Epidermal melanocyte (primary cell): ENCODE measurements at regions not wholly inside any gene's neighbourhood (a gene's known extent, or its start where the extent isn't known, plus 50 kb on each side); places are given as distances from the start of the nearest gene placed in this dataset.
A peak's percentile ranks its signal among the peaks of the same experiment; 100 is the strongest.
"Not testable (repeated sequence)": the region's sequence is repeated elsewhere in the genome, so short reads cannot be mapped to it uniquely, and the experiment has no call there.

Experiments
- DNase-seq: peaks from one replicate; pipeline ENCODE4 v3.0.0; 2011; ENCODE audit warnings: low spot score; ENCODE audit not compliant: insufficient read length

DNA sequence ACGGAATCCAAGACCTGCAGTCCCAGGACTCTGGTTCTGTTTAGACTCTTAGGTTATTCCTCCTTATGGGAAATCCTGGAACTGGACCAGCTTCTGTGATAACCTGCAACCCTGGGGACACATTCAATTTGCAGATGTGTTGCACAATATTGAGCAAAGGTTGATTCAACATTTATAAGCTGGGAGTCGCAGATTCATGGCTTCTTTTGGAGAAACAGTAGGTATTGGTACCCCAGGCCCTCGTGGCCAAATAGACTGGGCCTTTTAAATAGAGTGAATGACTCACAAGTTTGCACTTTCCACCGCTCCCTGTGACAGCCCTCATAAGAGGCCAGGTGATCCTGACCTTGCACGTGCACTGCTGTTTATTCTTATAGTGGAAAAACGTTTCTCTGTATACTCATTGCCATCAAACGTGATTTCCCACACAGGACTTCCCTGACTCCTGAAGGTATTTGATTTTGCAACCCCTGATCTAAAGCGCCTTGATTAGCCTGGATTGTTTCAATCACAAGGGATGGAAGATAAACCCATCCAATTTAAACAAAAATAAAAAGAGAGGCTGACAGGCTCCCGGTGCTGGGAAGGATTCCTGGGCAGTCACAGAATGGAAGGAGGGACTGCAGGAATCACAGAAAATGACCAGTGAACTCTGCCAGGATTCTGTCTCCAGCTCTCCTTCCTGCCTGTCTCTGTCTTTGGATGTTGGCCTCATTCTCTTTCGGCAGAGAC, 98.0 kb downstream of the VCPKMT start:
- DNase-seq = no peak

- no peak for DNase-seq
These were observed 97.5 kb downstream of the VCPKMT start for GRCh38 chr14:50018933-50019210.

GRCh38 chr14:50020184-50020583, 96.2 kb downstream of the VCPKMT start:
- DNase-seq = no peak

GRCh38 chr14:50020799-50021198, 95.6 kb downstream of the VCPKMT start:
- DNase-seq = no peak

- no peak for DNase-seq
These were observed 94.9 kb downstream of the VCPKMT start for GRCh38 chr14:50021261-50022031.

- DNase-seq = no peak
These were observed 93.7 kb downstream of the VCPKMT start for GRCh38 chr14:50022661-50023060.

- no peak for DNase-seq
These were observed 92.5 kb downstream of the VCPKMT start for GRCh38 chr14:50023671-50024490.

DNA sequence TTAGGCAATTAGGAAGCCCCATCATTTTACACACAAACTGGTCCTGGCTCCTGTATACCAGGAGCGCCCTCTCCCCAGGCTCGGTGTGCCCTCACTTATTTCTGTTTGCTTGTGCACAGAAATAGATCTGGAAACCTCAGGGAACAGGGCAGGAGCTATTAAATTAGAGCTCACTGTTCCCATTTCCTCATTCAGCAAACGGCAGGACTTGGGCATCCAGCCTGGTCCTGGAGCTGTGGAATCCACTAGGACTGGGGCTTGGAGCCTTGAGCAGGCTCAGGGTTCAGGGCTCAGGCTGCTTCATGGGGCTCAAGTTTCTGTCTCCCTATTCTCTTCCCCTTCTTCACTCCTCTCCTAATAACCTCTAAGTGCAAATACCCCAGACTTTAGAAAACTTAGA, 91.3 kb downstream of the VCPKMT start:
- DNase-seq = no peak

GRCh38 chr14:50025776-50026175, 90.6 kb downstream of the VCPKMT start:
- no peak for DNase-seq

- DNase-seq = peak; percentile 63
These were observed 90.0 kb downstream of the VCPKMT start for GRCh38 chr14:50026396-50026795.

GRCh38 chr14:50027816-50028215, 88.6 kb downstream of the VCPKMT start:
- no peak for DNase-seq

DNA sequence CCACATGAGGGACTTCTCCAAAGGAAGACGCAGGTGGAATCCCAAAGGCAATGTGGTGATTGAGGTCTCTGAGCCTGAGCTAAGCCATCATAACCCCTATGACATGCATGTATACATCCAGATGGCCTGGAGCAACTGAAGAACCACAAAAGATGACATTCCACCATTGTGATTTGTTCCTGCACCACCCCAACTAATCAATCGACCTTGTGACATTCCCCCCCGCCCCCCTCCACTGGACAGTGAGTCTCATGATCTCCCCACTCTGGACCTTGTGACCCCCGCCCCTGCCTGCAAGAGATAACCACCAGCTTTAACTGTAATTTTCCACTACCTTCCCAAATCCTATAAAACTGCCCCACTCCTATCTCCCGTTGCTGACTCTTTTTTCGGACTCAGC, 87.9 kb downstream of the VCPKMT start:
- DNase-seq = no peak

DNA sequence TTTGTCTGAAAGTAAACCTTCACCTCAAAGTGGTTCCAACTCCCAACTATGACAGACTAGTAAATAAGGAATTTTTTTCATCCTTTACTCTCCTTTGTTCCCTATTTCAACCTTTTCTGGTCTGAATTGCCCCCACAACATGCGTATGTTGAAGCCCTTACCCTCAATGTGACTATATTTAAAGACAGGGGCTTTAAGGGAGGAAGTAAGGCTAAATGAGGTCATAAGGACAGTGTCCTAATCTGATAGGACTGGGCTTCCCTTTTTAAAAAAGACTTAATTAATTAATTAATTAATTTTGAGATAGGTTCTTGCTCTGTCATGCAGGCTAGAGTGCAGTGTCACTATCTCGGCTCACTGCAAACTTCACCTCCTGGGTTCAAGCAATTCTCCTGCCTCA, 86.3 kb downstream of the VCPKMT start:
- DNase-seq = no peak

DNA sequence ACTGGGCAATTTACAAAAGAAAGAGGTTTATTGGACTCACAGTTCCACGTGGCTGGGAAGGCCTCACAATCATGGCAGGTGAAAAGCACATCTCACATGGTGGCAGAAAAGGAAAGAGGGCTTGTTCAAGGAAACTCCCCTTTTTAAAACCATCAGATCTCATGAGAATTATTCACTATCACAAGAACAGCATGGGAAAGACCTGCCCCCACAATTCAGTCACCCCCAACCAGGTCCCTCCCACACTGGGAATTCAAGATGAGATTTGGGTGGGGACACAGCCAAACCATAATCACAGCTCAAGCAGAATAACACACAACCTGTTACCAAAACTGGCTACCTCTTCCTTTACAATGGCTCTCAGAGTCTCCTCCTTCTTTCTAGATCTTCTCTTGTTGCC, 85.5 kb downstream of the VCPKMT start:
- DNase-seq = not testable (repeated sequence)

DNA sequence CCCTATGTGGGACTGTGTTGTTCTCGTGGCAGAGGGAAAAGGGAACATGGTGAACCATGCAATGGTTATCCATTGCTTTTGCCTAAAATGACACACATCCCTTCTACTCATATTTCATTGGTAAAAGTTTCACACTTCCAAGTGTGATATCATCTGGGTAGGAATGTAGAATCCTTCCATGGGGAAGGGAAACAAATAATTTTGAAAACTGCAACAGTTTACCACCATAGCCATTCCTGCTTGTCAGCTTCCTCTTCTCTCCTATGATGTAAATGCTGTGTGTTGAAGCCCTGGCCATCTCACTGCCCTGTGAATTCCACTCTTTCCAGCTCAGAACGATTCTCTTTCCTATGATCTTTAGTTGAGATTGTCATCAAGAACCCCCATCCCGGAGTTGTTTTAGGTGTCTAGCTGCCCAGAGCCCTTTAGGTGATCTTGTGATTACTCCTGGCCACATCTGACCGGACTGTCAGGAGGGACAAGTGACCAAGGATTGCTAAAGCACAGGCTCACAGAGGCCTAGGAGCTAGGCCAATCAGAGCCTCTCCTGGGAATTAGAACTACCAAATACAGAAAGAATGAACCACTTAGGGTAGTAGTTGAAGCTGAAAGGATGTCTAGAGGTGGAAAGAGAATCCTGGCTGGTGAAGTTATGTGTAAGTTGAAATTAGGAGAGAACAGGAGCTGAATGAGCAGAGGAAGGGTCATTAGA, 84.6 kb downstream of the VCPKMT start:
- no peak for DNase-seq

DNA sequence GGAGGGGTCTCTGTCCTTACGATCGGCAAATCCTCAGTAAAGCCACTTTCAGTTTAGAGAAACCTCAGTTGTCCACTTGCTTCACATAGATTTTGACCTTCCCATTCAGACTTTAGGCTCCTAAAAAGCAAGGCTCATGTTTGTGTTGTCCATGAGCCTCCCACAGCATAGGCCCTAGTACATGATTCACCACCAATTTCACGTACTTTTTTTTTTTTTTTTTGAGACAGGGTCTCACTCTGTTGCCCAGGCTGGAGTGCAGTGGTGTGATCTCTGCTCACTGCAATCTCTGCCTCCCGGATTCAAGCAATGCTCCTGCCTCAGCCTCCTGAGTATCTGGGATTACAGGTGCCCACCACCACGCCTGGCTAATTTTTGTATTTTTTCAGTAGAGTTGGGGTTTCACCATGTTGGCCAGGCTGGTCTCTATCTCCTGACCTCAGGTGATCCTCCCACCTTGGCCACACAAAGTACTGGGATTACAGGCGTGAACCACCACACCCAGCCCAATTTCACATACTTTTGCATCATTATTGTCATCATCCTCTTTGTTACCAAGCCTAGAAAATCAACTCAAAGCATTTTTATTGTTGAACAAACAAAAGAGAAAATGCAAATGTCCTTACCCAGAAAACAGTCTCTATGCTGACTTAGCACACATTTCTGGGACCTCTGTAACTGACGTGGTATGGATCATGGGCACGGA, 83.8 kb downstream of the VCPKMT start:
- DNase-seq = not testable (repeated sequence)

GRCh38 chr14:50035214-50035613, 81.2 kb downstream of the VCPKMT start:
- no peak for DNase-seq

DNA sequence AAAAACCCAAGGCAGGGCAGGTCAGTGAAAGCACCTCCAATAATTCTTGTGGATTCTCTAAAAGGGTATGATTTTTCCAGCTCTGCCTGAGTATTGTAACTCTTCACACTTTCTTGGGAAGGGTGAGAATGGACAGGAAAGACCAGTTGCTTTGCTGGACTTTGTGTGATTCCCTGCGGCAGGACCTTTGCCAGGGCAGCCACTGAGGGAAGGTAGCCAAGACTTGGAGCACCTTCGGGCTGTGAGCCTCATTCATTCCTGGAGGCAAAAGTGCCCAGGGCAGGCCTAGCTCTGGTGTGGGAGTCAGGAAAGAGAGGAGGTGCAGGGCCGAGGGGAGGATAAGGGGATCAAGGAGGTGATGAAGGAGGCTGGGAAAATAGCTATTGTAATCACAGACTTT, 80.2 kb downstream of the VCPKMT start:
- DNase-seq = no peak

DNA sequence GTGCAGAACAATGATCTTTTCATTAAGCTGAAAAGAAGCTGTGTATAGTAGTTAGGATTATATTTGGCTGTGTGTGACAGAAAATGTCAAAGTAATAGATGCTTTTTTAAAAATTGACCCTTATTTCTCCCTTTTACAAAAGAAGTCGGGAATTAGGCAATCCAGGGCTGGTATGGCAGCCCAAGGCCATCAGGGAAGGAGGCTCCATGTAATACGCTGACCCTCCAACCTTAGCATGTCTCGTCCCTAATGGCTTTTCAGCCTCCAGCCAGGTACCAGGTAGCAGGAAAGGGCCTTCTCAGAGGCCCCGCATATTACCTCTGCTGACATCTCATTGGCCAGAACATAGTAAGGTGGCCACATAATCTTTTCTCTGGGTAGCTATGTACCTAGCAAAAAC, 79.7 kb downstream of the VCPKMT start:
- no peak for DNase-seq

GRCh38 chr14:50037240-50037639, 79.1 kb downstream of the VCPKMT start:
- DNase-seq = no peak

DNA sequence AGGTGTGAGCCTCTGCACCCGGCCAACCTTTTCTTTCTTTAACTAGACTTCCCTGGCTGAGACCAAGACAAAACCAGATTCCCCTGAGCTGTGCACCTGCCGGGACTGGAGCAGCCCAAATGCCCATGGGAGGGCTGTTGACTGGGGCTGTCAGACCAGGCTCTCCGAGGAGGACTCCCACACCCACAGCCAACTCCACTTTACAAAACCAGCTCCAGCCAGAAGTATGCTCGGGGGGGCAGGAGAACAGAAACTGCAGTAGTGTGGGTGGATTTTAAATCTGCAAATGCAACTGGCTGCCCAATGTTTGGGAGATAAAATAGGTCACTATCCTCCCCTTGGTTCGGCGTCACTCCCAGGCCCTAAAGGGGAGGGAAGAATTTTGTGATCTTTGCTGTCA, 78.5 kb downstream of the VCPKMT start:
- DNase-seq = no peak
